ENCODE measurements at regions not wholly inside any gene's neighbourhood (a gene's known extent, or its start where the extent isn't known, plus 50 kb on each side); places are given as distances from the start of the nearest gene placed in this dataset.

DNA sequence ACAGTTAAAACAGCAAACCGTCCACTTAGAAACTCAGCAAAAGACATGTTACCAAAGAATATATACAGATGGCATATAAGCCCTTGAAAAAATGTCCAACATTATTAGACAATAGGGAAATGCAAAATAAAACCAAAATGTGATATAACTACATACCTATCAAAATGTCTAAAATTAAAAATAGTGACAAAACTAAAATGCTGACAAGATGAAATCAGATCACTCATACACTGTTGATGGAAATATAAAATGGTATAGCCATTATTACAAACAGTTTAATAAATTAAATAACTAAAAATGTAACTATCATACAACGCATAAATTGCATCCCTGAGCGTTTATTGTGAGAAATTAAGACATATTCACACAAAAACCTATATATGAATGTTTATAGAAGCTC is 939.7 kb upstream of the ZWINT start:
- DNase-seq: no peak

- no peak for DNase-seq
Measured at GRCh38 chr10:57294698-57295097, 933.6 kb upstream of the ZWINT start.

- no peak for DNase-seq
Measured at GRCh38 chr10:57288754-57289153, 927.7 kb upstream of the ZWINT start.

GRCh38 chr10:57262892-57263291 is 901.8 kb upstream of the ZWINT start:
- DNase-seq: no peak

GRCh38 chr10:57260175-57260574 is 899.1 kb upstream of the ZWINT start:
- DNase-seq: no peak

- DNase-seq: no peak
Measured at GRCh38 chr10:57249615-57250281, 888.7 kb upstream of the ZWINT start.

DNA sequence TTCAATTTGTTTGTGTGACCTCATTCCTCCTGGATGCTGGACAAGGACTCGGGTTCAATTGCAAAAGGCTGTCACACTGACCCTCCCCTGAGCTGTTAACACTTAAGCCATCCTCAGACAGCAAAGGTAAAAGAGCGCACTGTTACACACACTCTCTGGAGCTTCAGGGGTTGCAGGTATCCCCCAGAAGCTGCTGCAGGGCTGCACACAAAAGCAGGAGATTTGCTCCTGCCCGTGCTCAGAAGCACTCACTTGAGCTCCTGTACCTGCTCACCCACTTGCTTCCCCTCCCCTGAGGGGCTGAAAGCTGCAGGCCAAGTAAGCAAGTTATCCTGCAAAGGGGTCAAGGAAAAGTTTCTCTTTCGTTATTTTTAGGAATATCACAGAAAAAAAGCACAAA is 886.2 kb upstream of the ZWINT start:
- DNase-seq: no peak

- no peak for DNase-seq
Measured at GRCh38 chr10:57225920-57226319, 864.9 kb upstream of the ZWINT start.

GRCh38 chr10:57224811-57225210 is 863.8 kb upstream of the ZWINT start:
- DNase-seq: no peak

DNA sequence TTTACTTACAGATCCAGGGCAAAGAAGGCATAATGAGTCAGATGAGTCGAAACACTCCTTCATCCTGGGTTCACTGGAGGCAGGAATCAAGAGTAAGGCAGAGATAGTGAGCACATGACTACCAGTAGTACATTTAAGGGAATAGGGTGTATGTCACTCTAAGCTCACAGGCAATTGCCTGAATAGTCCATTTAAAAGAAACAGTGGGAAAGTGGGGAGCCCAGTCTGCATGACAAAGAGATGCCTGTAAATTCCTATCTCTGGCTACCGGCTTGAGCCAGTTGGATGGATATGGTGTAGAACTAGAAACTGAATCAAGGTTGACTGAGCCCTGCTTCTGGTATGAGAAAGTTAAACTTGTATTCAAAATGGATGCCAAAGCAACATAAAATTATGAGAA is 861.5 kb upstream of the ZWINT start:
- no peak for DNase-seq

DNA sequence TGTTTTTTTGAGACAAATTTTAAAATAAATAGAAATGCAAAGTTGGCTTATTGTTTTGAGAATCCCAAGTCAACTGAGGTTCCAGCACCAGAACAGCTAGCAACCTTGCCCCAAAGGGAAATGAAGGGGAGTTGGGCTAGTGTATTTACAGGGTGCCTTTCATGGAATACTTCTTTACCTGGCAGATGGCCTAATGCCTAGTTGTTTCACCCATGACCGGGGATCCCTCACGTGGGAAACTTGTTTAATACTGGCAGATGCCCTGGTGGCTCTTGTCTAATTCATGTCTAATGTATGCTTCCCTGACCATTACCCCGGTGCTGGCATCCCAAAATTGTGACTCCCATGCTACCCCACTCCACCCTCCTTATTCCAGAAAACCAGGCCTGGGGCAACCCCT is 861.1 kb upstream of the ZWINT start:
- no peak for DNase-seq

- DNase-seq: no peak
Measured at GRCh38 chr10:57221674-57222073, 860.6 kb upstream of the ZWINT start.

GRCh38 chr10:57218382-57218781 is 857.3 kb upstream of the ZWINT start:
- no peak for DNase-seq

DNA sequence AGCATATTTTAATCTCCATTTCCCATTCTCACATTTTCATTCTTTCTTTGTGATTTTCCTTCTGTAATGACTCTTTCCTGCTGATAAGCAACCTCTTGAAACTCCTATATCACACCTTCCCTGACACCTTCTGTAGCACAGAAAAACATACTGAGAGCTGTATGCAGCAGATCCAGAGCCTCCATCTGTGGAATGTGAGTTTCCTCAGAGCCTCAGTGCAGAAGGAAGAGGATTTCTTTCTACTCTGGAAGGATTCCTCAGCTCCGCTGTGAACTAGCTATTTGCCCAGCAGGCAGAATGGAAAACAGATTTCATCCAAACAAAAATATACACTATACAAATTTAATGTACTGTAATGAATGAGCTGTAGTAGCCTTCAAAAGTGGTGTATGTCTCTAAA is 841.3 kb upstream of the ZWINT start:
- DNase-seq: no peak

DNA sequence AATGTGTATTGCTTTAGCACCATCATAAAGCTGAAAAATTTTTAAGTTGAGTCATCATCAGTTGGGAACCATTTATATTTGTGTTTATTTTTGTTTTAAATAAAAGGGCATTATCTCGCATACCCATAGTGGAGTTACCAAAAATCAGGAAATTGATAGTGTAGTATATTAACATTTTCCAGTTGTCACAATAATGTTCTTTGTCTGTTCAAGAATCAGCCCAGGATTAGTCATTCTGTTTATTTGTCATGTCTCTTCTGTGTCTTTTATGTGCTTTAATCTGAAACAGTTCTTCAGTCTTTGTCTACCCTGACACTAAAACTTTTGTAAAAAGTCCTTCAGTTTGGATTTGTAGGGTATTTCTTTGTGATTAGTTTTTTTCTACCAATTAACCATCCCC is 827.8 kb upstream of the ZWINT start:
- no peak for DNase-seq

DNA sequence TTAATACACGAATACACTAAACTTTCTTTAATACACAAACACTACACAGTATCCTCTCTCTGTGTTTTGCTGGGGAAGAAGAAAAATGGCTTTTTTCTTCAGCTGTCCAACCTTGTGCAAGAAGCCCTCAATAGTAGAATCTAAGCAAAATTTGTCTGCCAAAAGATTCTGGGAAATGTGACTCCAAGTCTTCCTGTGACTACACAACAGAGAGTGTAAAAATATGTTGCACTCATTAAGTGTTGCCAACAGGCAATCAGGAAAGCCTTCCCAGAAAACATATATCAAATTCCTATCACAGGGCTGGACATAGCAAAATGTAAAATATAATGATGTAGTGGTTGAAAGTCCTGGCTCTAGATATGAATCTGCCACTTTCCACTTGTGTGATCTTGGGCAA is 825.1 kb upstream of the ZWINT start:
- DNase-seq: no peak

GRCh38 chr10:57169597-57169996 is 808.5 kb upstream of the ZWINT start:
- no peak for DNase-seq

DNA sequence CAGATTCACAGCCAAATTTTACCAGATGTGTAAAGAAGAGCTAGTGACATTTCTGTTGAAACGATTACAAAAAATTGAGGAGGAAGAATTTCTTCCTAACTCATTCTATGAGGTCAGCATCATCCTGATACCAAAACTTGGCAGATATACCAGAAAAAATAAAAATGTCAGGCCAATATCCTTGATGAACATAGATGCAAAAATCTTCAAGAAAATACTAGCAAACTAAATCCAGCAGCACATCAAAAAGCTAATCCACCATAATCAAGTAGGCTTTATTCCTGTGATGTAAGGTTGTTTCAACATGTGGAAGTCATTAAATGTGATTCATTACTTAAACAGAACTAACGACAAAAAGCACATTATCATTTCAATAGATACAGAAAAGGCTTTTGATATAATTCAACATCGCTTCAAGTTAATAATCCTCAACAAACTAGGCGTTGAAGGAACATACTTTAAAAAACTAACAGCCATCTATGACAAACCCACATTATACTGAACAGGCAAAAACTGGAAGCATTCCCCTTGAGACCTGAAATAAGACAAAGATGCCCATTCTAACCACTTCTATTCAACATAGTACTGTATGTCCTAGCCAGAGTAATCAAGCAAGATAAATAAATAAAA is 807.7 kb upstream of the ZWINT start:
- DNase-seq: no peak

DNA sequence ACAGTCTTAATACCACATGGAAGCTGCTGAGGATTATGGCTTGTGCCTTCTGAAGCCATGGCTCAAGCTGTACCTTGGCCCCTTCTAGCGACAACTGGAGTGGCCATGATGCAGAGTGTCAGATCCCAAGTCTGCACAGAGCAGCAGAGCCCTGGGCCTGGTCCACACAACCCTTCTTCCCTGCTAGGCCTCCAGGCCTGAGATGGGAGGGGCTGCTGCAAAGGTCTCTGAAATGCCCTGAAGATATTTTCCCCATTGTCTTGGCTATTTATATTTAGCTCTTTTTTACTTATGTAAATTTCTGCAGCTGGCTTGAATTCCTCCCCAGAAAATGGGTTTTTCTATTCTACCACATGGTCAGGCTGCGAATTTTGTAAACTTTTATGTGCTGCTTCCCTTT is 804.6 kb upstream of the ZWINT start:
- no peak for DNase-seq

- no peak for DNase-seq
Measured at GRCh38 chr10:57162231-57162630, 801.2 kb upstream of the ZWINT start.

DNA sequence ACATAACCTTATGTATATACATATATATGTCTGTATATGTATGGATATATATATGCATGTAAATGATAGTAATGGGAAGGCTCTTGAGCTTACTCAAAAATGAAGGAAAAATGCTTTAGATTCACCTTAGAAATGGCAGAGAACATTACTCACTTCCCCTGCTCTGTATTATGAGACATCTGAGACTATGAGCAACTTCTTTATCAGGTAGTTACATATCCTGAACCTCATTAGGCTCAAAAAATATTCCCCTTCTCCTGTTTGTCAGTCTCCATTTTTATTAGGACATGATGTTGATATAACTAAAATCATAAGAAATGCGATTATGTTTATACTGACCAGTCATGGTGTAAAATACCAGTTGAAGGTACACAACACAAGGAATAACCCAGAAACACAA is 800.1 kb upstream of the ZWINT start:
- no peak for DNase-seq

- DNase-seq: no peak
Measured at GRCh38 chr10:57145548-57145947, 784.5 kb upstream of the ZWINT start.

- DNase-seq: no peak
Measured at GRCh38 chr10:57142925-57143576, 782.0 kb upstream of the ZWINT start.

- no peak for DNase-seq
Measured at GRCh38 chr10:57141708-57142107, 780.6 kb upstream of the ZWINT start.

GRCh38 chr10:57119684-57120083 is 758.6 kb upstream of the ZWINT start:
- no peak for DNase-seq
